PC-9 (cell line): ENCODE measurements at regions not wholly inside any gene's neighbourhood (a gene's known extent, or its start where the extent isn't known, plus 50 kb on each side); places are given as distances from the start of the nearest gene placed in this dataset.
A peak's percentile ranks its signal among the peaks of the same experiment; 100 is the strongest.
"Not testable (repeated sequence)": the region's sequence is repeated elsewhere in the genome, so short reads cannot be mapped to it uniquely, and the experiment has no call there.

Experiments used
- BruUV-seq: library from RNA; stranded (reverse); fragments of 400-500 nt; replicated peaks from 2 replicates; lab custom pipeline; 2021; lab: Mats Ljungman, UMichigan
- CTCF ChIA-PET: fragments of 300-600 bp; sonication (Branson Sonifier 250); formaldehyde crosslinking; loops from one replicate; lab custom pipeline; 2022; ENCODE audit warnings: antibody characterized with exemption; lab: Charles Lee
- POLR2A ChIA-PET: fragments of 300-600 bp; sonication (Branson Sonifier 250); formaldehyde crosslinking; loops from one replicate; lab custom pipeline; 2022; ENCODE audit warnings: antibody characterized with exemption; ENCODE audit not compliant: unreplicated experiment; lab: Charles Lee
- DNase-seq, 2 experiments: peaks; one replicate each; pipeline versions ENCODE4 v3.0.0 to v3.0.0-alpha.2; 2015 to 2022; ENCODE audit warnings: mixed read lengths in 1 of 2
- H2AFZ ChIP-seq: fragments of 200-600 bp; sonication (generic); 2 replicates; pipeline ENCODE4 v1.8.1; 2017; ENCODE audit warnings: antibody characterized with exemption
- H3F3A ChIP-seq: fragments of 200-600 bp; sonication (generic); 2 replicates; pipeline ENCODE4 v1.8.1; 2017; ENCODE audit warnings: antibody characterized with exemption, mild to moderate bottlenecking, low read depth; ENCODE audit not compliant: insufficient read depth
- H3K27ac ChIP-seq: fragments of 200-600 bp; sonication (generic); 2 replicates; pipeline ENCODE4 v1.6.1; 2016; ENCODE audit warnings: mixed run types
- H3K27me3 ChIP-seq: fragments of 200-600 bp; sonication (generic); 2 replicates; pipeline ENCODE4 v1.6.1; 2016; ENCODE audit warnings: low read depth, mixed run types; ENCODE audit not compliant: insufficient read depth
- H3K36me3 ChIP-seq: fragments of 200-600 bp; sonication (generic); 2 replicates; pipeline ENCODE4 v1.6.1; 2016; ENCODE audit warnings: low read depth, mixed run types
- H3K4me1 ChIP-seq: fragments of 200-600 bp; sonication (generic); replicated peaks from 2 replicates; pipeline ENCODE4 v1.6.1; 2016; ENCODE audit warnings: mixed run types; ENCODE audit not compliant: insufficient read depth
- H3K4me2 ChIP-seq: fragments of 200-600 bp; sonication (generic); 2 replicates; pipeline ENCODE4 v1.6.1; 2017; ENCODE audit warnings: mixed run types
- H3K4me3 ChIP-seq: fragments of 200-600 bp; sonication (generic); 2 replicates; pipeline ENCODE4 v1.6.1; 2016; ENCODE audit warnings: mixed run types
- H3K79me2 ChIP-seq: fragments of 200-600 bp; sonication (generic); 2 replicates; pipeline ENCODE4 v1.6.1; 2017; ENCODE audit warnings: low read depth, mixed run types
- H3K9me2 ChIP-seq: fragments of 200-600 bp; sonication (generic); 2 replicates; pipeline ENCODE4 v1.8.1; 2017; ENCODE audit warnings: mild to moderate bottlenecking; ENCODE audit not compliant: insufficient read depth
- H3K9me3 ChIP-seq: fragments of 200-600 bp; sonication (generic); 2 replicates; pipeline ENCODE4 v1.8.1; 2016; ENCODE audit warnings: low read depth; ENCODE audit not compliant: insufficient read depth
- H4K20me1 ChIP-seq: fragments of 200-600 bp; sonication (generic); 2 replicates; pipeline ENCODE4 v1.8.1; 2017; ENCODE audit not compliant: insufficient read depth
- EZH2 ChIP-seq: fragments of 200-600 bp; sonication (generic); IDR thresholded peaks from 2 replicates; pipeline ENCODE4 v1.8.0; 2017; ENCODE audit warnings: antibody characterized with exemption, low read depth
- intact Hi-C: fragments of 100-400 bp; cut with micrococcal nuclease; formaldehyde crosslinking; loops from one replicate; pipeline ENCODE4 v1.10.0; 2022; ENCODE audit not compliant: unreplicated experiment
- TF ChIP-seq, protein P1 (sequence below): fragments of 200-600 bp; sonication (generic); conservative IDR thresholded peaks from 2 replicates; pipeline ENCODE4 v1.6.1; 2017; ENCODE audit warnings: mixed run types, antibody characterized with exemption, mild to moderate bottlenecking, moderate library complexity

DNA sequence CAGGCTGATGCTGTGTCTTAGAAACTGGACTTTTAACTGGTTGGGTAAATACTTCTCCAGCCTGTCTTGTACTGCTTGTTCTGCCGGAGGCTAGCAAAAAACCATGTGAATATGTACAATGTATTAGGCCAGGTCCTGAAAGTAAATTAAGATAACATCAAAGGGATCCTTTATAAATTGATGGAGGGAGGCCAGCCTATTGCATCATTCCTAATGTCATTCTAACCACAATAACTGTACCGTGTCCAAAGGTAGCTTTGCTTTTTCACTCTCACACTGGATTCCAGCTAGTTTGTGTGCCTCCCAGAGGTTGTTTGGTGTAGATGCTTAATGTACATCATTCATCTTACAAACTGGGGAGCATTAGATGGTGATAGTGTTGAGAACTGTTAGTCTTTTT lies 91.2 kb upstream of the SEM1 start:
- ChIA-PET POLR2A (no interaction called here), CTCF (no interaction called here)
- intact Hi-C loops = loop anchor here (10.0 kb wide), 1 partner anchor 726 kb away; no protein-coding TSS in a partner anchor
- DNase-seq = peak in 1 of 2 experiments; percentile 58
- no peaks in the 10 kb centered on the region for H4K20me1 ChIP-seq
- H3F3A ChIP-seq = no peaks in the 10 kb centered on the region
- H3K9me2 ChIP-seq = no peaks in the 10 kb centered on the region
- no peak overlapping the region for H3K27ac ChIP-seq
- no peaks in the 10 kb centered on the region for H3K27me3 ChIP-seq
- H2AFZ ChIP-seq = no peak overlapping the region
- H3K4me1 ChIP-seq = peaks cover 4% of the 10 kb centered on the region; the same call in 1 of the 2 replicates
- no TSS peak for BruUV-seq
- TF ChIP-seq EZH2 = no peak
- TF ChIP-seq, protein P1, sequence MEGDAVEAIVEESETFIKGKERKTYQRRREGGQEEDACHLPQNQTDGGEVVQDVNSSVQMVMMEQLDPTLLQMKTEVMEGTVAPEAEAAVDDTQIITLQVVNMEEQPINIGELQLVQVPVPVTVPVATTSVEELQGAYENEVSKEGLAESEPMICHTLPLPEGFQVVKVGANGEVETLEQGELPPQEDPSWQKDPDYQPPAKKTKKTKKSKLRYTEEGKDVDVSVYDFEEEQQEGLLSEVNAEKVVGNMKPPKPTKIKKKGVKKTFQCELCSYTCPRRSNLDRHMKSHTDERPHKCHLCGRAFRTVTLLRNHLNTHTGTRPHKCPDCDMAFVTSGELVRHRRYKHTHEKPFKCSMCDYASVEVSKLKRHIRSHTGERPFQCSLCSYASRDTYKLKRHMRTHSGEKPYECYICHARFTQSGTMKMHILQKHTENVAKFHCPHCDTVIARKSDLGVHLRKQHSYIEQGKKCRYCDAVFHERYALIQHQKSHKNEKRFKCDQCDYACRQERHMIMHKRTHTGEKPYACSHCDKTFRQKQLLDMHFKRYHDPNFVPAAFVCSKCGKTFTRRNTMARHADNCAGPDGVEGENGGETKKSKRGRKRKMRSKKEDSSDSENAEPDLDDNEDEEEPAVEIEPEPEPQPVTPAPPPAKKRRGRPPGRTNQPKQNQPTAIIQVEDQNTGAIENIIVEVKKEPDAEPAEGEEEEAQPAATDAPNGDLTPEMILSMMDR = peak; percentile 51
- no peaks in the 10 kb centered on the region for H3K36me3 ChIP-seq
- no peaks in the 10 kb centered on the region for H3K79me2 ChIP-seq
- H3K9me3 ChIP-seq = no peaks in the 10 kb centered on the region
- no peak overlapping the region for H3K4me2 ChIP-seq
- no peak overlapping the region for H3K4me3 ChIP-seq

DNA sequence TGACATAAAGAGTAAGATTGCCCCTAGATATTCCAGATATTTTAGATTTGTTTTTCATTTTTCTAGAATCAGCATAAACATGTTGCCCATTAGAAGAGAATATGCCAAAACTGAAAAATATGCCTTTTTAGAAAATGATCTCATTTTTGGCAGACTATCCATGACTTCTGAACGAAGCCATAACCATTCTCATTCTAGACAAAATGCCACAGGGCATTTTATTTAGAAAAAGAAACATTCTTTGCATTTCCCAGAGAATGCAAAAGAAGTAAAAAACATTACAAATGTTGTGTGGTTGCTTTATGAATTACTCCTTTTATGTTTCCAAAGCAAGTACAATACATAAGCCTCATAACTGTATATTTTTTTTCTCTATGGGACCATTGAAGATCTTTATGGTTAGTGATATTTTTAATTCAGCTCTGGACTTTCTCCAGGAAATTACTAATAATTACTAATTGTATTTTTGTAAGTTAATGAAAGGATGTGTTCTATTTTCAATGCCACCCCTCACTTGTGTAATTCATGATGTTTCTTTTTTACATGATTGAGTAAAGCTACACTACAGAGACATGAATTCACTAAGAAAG lies 109.6 kb upstream of the SEM1 start:
- H4K20me1 ChIP-seq = no peaks in the 10 kb centered on the region
- H3F3A ChIP-seq = no peaks in the 10 kb centered on the region
- H3K9me3 ChIP-seq = no peaks in the 10 kb centered on the region; the same call in 1 of the 2 replicates
- no peaks in the 10 kb centered on the region for H3K79me2 ChIP-seq
- H3K27me3 ChIP-seq = no peaks in the 10 kb centered on the region
- ChIA-PET CTCF (interaction anchor here (0.6 kb wide), 1 partner anchor 19 kb away, joined by 9 read pairs; no protein-coding TSS in a partner anchor), POLR2A (no interaction called here)
- H3K4me2 ChIP-seq = no peak overlapping the region
- no peak for DNase-seq
- BruUV-seq = no TSS peak
- intact Hi-C loops = no loop called here
- H3K36me3 ChIP-seq = no peaks in the 10 kb centered on the region
- no peaks in the 10 kb centered on the region for H3K4me1 ChIP-seq
- TF ChIP-seq, protein P1 = no peak
- no peak for TF ChIP-seq EZH2
- H3K27ac ChIP-seq = no peak overlapping the region
- H3K9me2 ChIP-seq = no peaks in the 10 kb centered on the region
- no peak overlapping the region for H2AFZ ChIP-seq
- H3K4me3 ChIP-seq = no peak overlapping the region

DNA sequence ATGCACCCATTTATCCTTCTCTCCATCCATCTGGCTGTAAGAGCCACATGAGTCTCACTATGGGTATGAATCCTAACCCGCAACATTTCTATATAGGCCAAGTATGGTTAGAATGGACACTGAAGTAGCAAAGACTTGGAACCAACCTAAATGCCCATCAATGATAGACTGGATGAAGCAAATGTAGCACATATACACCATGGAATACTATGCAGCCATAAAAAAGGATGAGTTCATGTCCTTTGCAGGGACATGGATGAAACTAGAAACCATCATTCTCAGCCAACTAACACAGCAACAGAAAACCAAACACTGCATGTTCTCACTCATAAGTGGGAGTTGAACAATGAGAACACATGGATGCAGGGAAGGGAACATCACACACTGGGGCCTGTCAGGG lies 111.5 kb upstream of the SEM1 start:
- H3K27ac ChIP-seq, H3K4me1 ChIP-seq, POLR2A ChIA-PET, CTCF ChIA-PET, H3K9me3 ChIP-seq, intact Hi-C loops, H3K4me2 ChIP-seq, BruUV-seq, H3K79me2 ChIP-seq, DNase-seq, H3K36me3 ChIP-seq, H3K4me3 ChIP-seq, H2AFZ ChIP-seq, H3K9me2 ChIP-seq, H4K20me1 ChIP-seq, H3K27me3 ChIP-seq, H3F3A ChIP-seq: not testable (repeated sequence)

DNA sequence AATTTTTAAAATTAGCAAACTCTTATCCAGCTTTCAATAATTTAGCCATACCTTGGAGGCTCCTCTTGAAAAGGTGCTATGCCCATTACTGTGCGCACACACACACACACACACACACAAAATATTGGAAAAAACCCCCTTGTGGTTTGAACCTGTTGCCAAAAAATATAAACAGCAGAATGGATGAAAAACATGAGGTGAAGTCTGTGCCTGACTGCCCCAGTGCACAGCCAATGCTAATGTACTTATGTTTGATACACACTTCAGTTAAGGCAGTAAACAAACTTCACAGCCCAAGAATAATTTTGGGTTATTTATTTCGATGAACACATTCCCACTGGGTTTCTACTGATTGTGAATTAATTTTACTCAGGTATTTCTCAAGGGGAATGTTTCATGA lies 113.2 kb upstream of the SEM1 start:
- Histone ChIP-seq H3K4me1 (peaks cover 7% of the 10 kb centered on the region), H3F3A (no peaks in the 10 kb centered on the region), H4K20me1 (no peaks in the 10 kb centered on the region), H3K27me3 (no peaks in the 10 kb centered on the region), H3K4me2 (no peak overlapping the region; the same call in 1 of the 2 replicates), H3K79me2 (no peaks in the 10 kb centered on the region), H3K27ac (no peak overlapping the region), H3K9me2 (no peaks in the 10 kb centered on the region), H2AFZ (no peak overlapping the region), H3K4me3 (no peak overlapping the region), H3K36me3 (no peaks in the 10 kb centered on the region), H3K9me3 (no peaks in the 10 kb centered on the region; the same call in 1 of the 2 replicates)
- no TSS peak for BruUV-seq
- no peak for DNase-seq
- ChIA-PET CTCF (no interaction called here), POLR2A (no interaction called here)
- TF ChIP-seq, protein P1 = no peak
- TF ChIP-seq EZH2 = no peak
- intact Hi-C loops = no loop called here
